AG09309 (cell line): ENCODE measurements at regions not wholly inside any gene's neighbourhood (a gene's known extent, or its start where the extent isn't known, plus 50 kb on each side); places are given as distances from the start of the nearest gene placed in this dataset.

Experiments
- DNase-seq: peaks from one replicate; pipeline ENCODE4 v3.0.0-alpha.2; 2010; ENCODE audit warnings: low read depth
- H3K4me3 ChIP-seq: 2 replicates; pipeline ENCODE4 v1.5.1; 2011; ENCODE audit warnings: mild to moderate bottlenecking, low read depth, low read length, moderate library complexity; ENCODE audit not compliant: control insufficient read depth
- TF ChIP-seq, protein P1 (sequence below): IDR thresholded peaks from 2 replicates; pipeline ENCODE4 v1.5.1; 2011; ENCODE audit warnings: mild to moderate bottlenecking, low read depth, low read length, inconsistent platforms; ENCODE audit not compliant: insufficient read depth, control insufficient read depth; ENCODE audit errors: missing control alignments

DNA sequence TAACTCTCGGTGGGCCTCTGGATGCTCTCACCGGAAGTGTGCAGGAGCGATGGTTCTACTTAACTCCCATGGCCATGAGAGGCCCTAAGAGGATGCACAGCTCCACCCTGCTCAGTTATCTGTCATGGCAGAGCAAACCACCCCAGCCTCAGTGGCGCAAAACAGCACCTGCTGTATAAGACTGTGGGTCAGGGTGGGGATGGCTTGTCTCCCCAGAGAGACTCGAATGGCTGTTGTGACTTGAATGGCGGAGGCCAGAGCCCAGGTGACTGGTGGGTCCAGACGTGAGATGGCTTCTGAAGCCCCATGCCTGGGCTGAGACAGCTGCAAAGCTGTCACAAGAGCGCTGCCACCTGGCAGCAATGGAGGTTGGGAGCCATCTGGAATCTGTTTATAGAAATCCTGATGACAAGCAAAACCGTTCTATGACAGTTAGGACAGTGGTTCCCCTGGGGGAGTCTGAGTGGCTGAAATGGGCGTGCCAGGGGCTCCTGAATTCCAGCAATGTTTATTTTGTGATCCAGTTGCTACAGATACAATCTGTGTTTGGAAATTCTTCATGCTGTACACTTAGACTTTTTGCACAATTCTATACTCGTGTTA is 490.5 kb downstream of the TCERG1L start:
- H3K4me3 ChIP-seq: no peak overlapping the region
- TF ChIP-seq, protein P1, sequence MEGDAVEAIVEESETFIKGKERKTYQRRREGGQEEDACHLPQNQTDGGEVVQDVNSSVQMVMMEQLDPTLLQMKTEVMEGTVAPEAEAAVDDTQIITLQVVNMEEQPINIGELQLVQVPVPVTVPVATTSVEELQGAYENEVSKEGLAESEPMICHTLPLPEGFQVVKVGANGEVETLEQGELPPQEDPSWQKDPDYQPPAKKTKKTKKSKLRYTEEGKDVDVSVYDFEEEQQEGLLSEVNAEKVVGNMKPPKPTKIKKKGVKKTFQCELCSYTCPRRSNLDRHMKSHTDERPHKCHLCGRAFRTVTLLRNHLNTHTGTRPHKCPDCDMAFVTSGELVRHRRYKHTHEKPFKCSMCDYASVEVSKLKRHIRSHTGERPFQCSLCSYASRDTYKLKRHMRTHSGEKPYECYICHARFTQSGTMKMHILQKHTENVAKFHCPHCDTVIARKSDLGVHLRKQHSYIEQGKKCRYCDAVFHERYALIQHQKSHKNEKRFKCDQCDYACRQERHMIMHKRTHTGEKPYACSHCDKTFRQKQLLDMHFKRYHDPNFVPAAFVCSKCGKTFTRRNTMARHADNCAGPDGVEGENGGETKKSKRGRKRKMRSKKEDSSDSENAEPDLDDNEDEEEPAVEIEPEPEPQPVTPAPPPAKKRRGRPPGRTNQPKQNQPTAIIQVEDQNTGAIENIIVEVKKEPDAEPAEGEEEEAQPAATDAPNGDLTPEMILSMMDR: no peak
- no peak for DNase-seq

GRCh38 chr10:130824230-130825014 is 487.1 kb downstream of the TCERG1L start:
- no peak for DNase-seq
- no peak overlapping the region for H3K4me3 ChIP-seq
- TF ChIP-seq, protein P1: no peak

GRCh38 chr10:130833596-130833995 is 477.9 kb downstream of the TCERG1L start:
- TF ChIP-seq, protein P1: no peak
- no peak for DNase-seq

DNA sequence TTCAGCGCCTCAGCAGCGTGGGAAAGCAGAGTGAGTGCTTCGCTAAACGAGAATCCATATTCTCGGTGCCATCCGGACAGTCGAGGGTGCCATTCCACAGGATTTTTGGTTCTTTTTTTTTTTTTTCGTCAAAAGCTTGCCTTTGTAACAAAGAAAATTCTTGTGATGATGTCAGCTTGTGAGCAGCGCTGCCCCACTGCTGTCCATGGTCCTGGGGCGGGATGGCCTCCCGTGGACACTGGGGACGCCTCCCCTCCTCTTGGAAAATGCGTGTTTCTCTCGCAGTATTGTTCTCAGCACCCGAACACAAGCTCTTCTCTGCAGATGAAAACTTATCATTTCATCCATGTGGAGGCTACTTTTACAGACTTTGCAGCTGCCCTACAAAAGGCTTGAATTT is 477.4 kb downstream of the TCERG1L start:
- TF ChIP-seq, protein P1: no peak
- no peak for DNase-seq

More at GRCh38 chr10:130833596-130833995, 477.9 kb downstream of the TCERG1L start:
- no peak overlapping the region for H3K4me3 ChIP-seq

DNA sequence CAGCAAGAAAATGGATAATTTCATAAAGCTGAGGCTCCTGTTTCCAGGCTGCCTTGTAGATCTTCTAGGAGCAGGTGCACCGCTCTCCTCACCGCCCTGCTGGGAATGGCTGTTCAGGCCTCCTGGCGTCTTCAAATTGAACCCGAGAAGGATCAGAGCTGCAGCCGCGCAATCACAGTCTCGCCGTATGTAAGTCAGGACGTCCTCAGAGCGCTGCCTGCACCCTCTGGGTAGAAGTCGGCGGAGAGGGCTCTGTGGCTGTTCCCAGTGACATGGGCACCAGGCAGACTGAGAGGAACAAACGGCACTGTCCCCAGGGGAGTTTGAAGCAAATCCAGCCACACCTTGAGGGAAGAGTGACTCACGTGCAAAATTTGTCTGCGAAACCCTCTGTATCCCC is 476.9 kb downstream of the TCERG1L start:
- TF ChIP-seq, protein P1: no peak
- no peak for DNase-seq
- H3K4me3 ChIP-seq: no peak overlapping the region

More for the DNA sequence above, 477.4 kb downstream of the TCERG1L start:
- H3K4me3 ChIP-seq: no peak overlapping the region

GRCh38 chr10:130835068-130835467 is 476.5 kb downstream of the TCERG1L start:
- TF ChIP-seq, protein P1: no peak
- no peak for DNase-seq
- no peak overlapping the region for H3K4me3 ChIP-seq
